CD4-positive, alpha-beta T cell treated with Interleukin-17A for 1 hour (primary cell): ENCODE measurements at regions not wholly inside any gene's neighbourhood (a gene's known extent, or its start where the extent isn't known, plus 50 kb on each side); places are given as distances from the start of the nearest gene placed in this dataset.
A peak's percentile ranks its signal among the peaks of the same experiment; 100 is the strongest.
"Not testable (repeated sequence)": the region's sequence is repeated elsewhere in the genome, so short reads cannot be mapped to it uniquely, and the experiment has no call there.

Experiments used
- DNase-seq: peaks from one replicate; pipeline ENCODE4 v3.0.0-alpha.2; 2020

DNA sequence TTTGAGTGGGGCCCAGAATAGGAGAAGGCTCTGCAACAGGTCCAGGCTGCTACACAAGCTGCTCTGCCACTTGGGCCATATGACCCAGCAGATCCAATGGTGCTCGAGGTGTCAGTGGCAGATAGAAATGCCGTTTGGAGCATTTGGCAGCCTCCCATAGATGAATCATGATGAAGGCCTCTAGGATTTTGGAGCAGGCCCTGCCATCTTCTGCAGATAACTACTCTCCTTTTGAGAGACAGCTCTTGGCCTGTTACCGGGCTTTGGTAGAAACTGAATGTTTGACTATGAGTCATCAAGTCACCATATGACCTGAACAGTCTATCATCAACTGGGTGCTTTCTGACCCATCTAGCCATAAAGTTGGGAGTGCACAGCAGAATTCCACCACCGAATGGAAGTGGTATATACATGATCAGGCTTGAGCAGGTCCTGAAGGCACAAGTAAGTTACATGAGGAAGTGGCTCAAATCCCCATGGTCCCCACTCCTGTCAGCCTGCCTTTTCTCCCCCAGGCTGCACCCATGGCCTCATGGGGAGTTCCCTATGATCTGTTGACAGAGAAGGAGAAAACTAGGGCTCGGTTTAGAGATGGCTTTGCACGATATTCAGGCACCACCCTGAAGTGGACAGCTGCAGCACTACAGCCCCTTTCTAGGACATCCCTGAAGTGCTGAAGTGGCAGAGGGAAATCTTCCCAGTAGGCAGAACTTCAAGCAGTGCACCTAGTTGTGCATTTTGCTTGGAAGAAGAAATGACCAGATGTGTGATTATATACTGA, 971.4 kb downstream of the MCTP2 start:
- no peak for DNase-seq

DNA sequence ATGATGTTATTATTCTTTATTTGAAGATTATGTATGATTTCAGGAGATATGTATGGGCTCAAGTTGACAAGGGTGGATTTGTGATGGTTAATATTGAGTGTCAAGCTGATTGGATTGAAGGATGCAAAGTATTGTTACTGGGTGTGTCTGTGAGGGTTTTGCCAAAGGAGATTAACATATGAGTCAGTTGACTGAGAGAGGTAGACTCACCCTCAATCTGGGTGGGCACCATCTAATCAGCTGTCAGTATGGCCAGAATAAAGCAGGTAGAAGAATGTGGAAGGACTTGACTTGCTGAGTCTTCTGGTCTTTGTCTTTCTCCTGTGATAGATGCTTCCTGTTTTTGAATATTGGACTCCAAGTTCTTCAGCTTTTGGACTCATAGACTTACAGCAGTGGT, 973.7 kb downstream of the MCTP2 start:
- DNase-seq = no peak

DNA sequence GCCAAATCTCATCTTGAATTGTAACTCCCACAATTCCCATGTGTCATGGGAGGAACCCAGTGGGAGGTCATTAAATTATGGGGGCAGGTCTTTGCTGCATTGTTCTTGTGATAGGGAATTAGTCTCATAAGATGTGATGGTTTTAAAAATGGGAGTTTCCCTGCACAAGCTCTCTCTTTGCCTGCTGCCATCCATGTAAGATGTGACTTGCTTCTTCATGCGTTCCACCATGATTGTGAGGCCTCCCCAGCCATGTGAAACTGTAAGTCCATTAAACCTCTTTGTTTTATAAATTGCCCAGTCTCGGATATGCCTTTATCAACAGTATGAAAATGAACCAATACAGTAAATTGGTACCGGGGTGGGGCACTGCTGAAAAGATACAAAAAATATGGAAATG, 974.5 kb downstream of the MCTP2 start:
- DNase-seq = not testable (repeated sequence)

DNA sequence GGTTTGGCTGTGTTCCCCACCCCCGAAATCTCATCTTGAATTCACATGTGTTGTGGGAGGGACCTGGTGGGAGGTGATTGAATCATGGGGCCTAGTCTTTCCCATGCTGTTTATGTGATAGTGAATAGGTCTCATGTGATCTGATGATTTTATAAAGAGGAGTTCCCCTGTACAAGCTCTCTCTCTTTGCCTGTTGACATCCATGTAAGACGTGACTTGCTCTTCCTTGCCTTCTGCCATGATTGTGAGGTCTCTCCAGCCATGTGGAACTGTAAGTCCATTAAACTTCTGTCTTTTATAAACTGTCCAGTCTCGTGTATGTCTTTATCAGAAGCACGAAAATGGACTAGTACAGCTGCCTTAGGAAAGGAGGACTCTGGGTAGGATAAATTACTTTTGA, 976.7 kb downstream of the MCTP2 start:
- DNase-seq = no peak

DNA sequence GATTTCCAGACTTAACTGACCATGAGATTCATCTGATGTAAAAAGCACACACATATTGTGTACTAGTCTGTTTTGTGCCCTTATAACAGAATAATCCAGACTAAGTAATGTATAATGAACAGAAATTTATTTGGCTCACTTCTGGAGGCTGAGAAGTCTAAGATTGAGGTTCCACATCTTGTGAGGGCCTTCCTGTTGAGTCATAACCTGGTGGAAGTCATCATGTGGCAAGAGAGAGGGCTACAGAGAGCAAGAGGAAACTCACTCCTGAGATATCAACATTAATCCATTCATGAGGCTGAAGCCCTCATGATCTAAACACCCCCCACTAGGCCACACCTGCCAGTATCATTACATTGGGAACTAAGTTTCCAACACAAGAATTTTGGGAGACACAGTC, 977.6 kb downstream of the MCTP2 start:
- DNase-seq = no peak

DNA sequence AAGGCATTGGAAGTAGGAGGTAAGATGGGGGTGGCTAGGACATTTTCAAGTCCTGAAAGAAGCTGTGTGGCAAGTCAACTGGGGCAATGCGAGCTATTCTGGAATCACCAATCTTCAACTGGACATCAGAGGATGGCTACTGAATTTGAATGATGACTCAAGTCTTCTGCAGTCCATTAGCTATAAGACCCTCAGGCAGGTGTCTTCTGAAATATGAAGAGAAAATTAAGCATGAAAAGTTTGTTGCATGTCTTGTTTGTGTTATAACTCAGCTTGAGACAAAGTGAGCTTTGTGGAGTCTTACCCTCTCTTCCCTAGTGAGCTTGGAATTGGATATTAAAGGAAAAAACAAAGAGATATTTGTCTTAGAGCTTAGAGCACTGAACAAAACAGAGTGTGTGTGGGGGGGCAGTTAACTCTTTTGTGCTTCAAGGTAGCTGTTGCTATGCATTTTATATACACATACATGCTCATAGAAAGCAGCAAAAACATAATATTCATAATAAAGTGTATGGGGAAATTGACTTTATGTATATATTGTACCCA, 979.1 kb downstream of the MCTP2 start:
- DNase-seq = no peak

DNA sequence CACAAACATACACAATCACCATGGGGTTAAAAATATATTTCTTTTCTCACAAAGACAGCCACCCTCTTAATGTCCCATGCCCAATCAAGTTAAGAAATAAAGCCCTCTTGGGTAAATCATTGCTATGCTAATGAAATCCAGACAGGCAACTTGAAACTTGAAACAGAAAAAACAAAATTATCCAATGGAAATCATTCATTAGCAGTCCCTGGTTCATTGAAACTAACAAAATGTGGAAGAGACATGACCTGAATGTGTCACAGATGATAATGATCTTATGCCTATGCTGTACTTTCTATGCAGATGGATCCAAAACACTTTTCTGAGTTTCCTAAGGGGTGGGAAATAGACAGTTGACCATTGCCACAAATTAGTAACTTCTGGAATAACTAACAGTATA, 983.7 kb downstream of the MCTP2 start:
- DNase-seq = no peak

DNA sequence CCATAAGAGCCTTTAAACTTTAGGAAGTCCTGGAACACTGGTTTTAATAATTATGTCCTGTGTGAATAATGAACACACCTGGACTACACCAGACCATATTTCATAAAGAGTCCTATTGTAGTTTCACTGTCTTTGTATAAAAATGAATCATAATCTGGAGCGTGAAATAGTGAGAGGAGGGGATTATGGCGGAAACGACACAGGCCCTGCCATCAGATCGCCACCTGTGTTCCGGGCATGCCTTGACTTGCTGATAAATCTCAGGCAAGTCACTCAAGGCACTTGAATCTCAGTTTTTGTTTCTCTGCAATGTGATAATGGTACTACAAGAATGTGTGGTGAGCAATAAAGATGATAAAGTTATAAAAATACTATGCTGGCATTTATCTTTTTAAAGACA, 995.5 kb downstream of the MCTP2 start:
- DNase-seq = no peak

DNA sequence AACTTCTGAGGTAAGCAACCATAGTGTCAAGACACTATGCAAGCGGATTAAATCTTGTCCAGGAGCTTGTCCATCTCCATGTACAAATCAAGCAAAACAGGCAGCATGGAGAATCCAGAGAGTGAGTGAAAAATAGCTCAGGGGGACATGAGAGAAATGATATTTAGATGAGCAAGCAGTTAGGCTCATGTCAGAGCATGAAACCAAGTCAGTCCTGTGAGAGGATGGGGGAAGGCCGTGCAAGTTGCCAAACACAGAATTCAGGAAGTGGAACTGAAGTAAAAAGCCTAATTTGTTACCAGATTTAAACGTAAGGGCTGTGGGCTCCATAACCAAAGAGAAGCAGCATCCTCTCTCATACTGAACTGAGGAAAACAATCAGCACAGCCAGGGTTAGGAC, 995.9 kb downstream of the MCTP2 start:
- no peak for DNase-seq

DNA sequence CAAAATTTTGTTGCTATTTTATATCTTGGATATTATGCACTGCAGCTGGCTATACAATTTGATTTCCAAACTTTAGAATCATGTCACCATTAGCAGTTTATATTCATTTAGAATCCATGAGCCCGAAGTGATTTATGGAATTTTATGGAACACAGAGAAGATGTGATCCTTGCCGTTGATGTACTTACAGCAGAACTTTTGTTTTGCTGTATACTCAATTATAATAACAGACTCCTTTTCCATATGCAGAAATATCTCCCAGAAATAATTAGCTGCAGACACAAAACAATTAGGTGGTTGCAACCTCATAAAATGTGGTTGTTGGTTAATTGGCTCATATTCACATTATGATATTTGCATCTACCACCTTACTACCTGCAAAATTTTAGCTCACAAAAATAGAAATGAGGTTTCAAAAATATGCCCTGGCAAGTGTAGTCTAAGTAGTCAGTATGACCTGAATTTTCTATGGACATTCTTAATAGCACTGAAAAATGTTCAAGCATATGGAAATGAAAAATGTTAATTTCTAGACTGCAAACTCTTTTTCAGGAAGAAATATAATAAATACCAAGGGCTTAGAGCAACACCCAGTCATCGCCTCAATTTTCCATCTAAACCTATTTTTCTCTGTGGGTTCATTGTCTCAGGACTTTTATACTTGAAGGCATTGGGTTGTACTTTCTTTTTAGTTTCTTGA, 997.6 kb downstream of the MCTP2 start:
- DNase-seq = no peak

DNA sequence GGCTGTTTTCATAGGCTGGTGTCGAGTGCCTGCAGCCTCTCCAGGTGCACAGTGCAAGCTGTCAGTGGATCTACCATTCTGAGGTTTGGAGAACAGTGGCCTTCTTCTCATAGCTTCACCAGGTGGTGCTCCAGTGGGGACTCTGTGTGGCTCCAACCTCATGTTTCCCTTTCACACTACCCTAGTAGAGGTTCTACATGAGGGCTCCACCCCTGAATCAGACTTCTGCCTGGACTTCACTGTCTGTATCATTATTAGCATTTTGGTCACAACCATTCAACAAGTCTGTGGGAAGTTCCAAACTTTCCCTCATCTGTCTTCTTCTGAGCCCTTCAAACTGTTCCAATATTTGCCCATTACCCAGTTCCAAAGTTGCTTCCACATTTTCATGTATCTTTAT, 1003.7 kb downstream of the MCTP2 start:
- DNase-seq = no peak

DNA sequence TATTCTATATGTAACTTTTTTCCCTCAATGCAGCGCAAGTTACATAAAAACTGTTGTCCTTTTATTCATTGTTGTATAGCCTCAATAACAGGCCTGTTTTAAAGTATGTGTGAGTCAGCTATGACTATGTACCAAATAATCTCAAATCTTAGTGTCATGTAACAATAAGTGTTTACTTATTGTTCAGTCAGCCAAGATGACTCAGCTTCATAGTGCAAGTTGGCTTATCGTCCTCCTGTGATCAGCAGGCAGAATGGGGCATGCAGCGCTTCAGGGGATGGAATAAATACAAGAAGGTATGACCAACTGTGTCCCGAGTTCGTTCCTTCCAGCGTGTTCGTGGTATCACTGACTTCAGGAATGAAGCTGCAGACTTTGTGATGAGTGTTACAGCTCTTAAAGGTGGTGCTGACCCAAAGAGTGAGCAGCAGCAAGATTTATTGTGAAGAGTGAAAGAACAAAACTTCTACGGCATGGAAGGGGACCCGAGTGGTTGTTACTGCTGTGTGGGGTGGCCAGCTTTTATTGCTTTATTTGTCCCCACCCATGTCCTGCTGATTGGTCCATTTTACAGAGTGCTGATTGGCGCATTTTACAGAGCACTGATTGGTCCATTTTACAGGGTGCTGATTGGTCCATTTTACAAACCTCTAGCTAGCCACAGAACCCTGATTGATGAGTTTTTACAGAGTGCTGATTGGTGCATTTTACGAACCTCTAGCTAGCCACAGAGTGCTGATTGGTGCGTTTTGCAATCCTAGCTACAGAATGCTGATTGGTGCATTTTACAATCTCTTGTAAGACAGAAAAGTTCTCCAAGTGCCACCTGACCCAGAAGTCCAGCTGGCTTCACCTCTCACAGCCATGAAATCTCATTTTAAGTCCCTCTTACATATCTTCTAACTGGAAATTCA, 1016.0 kb downstream of the MCTP2 start:
- DNase-seq = no peak

DNA sequence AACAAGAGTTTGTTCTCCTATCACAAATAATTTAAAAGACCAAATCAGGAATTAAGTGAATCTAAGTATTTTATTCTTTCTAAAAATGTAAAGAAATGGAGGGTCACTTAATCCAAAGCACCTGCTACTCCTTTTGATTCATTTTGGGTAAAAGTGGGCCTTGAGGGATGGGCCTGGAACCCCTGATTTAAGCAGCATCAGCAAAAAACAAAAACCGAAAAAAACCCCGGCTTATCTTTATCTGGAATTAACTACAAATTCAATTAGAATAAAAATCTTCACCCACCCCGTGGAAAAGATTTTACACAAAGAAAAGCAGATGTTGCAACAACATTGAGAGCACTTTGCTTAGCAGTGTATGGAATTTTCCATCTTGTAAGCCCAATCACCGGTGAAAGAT, 1018.2 kb downstream of the MCTP2 start:
- DNase-seq = no peak

DNA sequence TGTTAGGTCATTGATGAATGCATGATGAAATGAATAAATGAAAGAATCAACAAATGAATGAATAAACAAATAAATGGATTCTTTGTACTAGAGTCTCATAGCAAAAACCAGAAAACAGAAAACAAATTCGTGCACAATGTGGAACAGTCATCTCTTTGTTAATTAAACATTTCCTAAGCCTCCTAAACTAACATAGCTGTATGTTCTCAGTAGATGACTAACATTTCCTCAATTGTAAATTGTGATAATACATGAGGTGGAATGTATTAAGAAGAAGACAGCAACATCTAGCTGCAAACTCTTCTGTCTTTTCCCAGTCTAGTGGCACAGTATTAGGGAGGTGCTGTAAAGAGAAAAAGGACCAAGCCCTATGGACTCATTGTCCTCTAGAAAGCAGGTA, 1021.0 kb downstream of the MCTP2 start:
- DNase-seq = no peak

DNA sequence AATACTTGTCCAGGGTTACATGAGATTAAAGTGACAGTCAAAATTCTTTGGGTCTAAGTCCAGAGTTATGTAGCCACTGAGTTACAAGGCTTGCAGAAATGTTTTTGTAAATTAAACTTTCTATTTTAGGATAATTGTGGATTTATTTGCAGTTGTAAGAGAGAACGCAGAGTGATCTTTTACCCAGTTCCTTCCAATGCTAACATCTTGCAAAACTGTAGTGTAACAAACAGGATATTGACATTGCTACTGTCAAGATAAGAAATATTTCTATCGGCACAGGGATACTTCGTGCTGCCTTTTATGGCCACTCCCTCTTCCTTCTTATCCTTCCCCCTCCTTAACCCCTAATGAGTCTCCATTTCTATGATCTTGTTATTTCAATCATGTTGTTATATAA, 1022.9 kb downstream of the MCTP2 start:
- DNase-seq = no peak

DNA sequence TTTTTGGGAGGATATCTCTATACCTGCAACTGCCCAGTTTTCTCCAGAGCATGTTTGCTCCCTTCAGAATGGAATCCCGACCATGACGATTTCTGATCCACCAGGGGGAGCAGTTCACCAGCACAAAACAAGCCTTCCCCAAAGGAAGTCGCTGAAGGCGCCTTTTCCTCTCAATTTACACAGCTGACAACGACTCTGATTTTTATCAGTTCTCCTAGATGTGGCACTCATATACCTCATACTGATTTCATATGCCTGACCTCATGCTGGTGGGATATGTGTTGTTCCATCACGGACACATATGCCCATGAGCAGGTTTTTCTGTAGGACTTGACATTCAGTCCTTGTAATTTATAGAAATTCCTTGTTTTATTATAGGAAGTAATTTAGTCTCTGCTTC, 1028.2 kb downstream of the MCTP2 start:
- peak; percentile 53 for DNase-seq

DNA sequence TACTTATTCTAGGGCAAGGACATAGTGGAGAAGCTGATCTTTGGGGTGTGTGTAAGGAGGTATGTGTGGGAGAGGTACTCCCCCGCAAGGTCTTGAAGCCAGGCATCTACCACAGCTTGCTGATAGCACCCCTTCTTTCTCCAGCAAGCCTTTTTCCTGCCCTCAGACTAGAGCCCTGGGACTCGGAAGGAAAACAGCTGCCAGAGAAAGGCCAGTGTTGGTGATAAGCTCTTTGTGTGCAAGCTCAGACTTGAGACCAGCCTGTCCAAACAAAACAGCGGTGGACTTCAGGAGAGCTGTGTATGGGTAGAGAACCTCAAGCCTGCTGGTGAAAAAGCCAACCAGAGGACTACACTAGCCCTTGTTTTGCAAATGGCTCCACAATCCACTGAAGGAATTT, 1028.6 kb downstream of the MCTP2 start:
- no peak for DNase-seq

DNA sequence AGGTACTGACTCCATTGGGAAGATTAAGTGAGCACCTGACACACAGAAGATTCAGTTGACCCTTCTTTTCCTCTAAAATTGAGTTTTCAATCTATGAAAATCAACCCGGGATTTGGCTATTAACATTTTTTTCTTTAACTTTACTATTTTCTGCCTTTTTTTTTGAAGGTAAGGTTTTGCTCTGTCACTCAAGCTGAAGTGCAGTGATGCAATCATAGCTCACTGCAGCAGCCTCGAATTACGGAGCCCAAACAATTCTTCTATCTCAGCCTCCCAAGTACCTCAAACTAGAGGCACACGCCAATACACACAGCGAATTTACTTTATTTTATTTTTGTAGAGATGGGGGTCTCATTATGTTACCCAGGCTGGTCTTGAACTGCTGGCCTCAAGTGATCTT, 1029.5 kb downstream of the MCTP2 start:
- no peak for DNase-seq

DNA sequence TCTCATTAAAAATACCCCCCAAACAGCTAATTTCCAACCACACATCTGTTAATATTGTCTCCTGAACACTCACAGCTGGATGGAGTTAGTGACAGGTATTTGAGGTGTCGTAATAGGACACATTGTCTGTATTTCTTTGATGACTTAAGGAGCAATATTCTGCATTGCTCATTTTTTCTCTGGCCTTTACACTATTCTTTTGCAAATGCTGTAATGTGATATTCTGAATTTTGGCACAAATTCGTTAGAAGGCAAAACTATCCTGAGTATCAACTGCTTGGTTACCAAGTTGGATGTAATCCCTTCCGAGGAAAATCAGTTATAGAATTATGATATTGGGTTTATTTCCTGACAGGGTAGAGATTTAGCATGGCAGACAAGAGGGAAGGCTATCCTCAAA, 1030.2 kb downstream of the MCTP2 start:
- DNase-seq = no peak

DNA sequence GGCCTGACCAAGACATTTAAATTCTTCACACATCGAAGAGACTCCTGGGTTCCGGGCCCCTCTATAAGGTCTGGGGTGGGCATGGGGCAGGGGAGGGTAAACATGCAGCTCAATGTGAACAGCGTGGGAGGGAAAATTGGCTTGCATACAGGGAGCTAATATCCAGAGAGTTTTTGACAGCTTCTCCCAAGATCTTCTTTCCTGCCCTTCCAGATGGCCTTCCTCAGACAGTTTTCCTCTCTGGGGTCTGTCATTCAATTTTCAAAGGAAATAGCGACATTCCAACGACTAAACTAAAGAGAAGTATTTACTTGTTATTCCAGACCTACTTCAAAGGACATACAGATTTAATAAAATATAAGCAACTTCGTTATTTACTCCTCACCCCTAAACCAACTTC, 1030.6 kb downstream of the MCTP2 start:
- DNase-seq = no peak

DNA sequence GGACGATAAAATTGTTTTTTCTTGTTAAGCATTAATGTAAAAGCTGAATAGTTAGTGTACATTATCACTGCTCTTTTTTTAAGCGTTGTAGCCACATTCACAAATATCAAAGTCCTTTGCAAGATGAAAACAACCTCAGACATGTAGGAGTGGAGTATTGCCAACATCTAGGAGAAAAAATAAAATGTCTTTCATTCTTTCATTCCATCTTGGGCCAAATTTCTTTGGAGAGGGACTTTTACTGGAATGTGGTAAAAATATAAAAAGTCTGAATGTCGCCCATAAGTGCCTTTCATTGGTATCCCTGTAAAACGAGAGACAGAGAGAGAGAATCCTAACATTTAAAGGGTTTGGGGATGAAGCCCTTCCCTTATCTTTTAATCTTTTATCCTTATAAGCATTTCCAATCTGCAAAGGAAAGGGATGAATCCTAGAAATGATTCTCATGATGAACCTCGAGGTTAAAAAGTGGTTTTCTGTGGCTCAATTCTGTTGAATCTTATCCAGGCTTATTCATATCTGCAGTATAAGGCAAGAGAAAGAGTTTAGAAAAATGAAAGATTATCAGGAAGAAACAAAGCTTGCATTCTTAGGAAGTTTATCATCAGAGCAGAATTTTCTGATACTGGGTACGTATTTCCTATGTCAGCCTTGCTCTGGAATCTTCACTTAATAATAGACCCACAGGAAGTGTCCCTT, 1031.7 kb downstream of the MCTP2 start:
- DNase-seq = no peak

DNA sequence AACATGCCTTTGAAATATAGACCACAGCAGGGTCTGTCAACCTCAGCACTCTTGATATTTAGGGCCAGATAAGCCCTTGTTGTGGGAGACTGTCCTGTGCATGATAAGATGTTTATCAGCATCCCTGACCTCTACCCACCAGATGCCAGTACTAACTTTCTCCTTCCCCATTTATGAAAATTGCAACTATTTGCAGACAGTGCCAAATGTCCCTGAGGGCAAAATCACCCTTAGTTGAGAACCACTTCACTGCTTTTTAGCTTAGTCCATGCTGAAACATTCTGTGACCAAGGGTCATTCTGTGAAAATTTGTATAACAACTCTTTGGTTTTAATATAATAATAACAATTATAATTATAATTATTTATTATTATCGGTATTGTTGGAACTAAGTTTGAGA, 1032.4 kb downstream of the MCTP2 start:
- DNase-seq = no peak
